Spinal cord (tissue), 9 donors: ENCODE measurements at regions not wholly inside any gene's neighbourhood (a gene's known extent, or its start where the extent isn't known, plus 50 kb on each side); places are given as distances from the start of the nearest gene placed in this dataset.
A peak's percentile ranks its signal among the peaks of the same experiment; 100 is the strongest.

Experiments
- DNase-seq, 6 donors: peaks; one replicate each; pipeline versions ENCODE4 v3.0.0 to v3.0.0-alpha.2; 2013 to 2015; ENCODE audit warnings: low spot score in 6 of 6, low read depth in 4 of 6
- H3K27ac ChIP-seq: one replicate; pipeline ENCODE4 v1.5.1; 2013; ENCODE audit warnings: low read depth, low read length, control low read depth
- H3K27me3 ChIP-seq: one replicate; pipeline ENCODE4 v1.6.1; 2013; ENCODE audit warnings: low read length; ENCODE audit not compliant: control insufficient read depth, insufficient read depth
- H3K36me3 ChIP-seq: one replicate; pipeline ENCODE4 v1.6.1; 2013; ENCODE audit warnings: low read length; ENCODE audit not compliant: control insufficient read depth, insufficient read depth
- H3K4me1 ChIP-seq: one replicate; pipeline ENCODE4 v1.6.1; 2013; ENCODE audit warnings: low read length; ENCODE audit not compliant: control insufficient read depth, insufficient read depth
- H3K4me3 ChIP-seq: one replicate; pipeline ENCODE4 v1.5.1; 2013; ENCODE audit warnings: low read depth, low read length, control low read depth
- H3K9me3 ChIP-seq: one replicate; pipeline ENCODE4 v1.6.1; 2013; ENCODE audit warnings: low read length; ENCODE audit not compliant: control insufficient read depth, insufficient read depth
- WGBS: methylation state at CpG from one replicate; pipeline ENCODE4 v1.1.5; 2013; ENCODE audit warnings: missing lambda C conversion rate; ENCODE audit not compliant: insufficient coverage; 5-methylcytosine and 5-hydroxymethylcytosine counted together
- donor health status: healthy.

- Histone ChIP-seq H3K36me3 (no peaks in the 10 kb centered on the region), H3K4me1 (no peaks in the 10 kb centered on the region), H3K9me3 (no peaks in the 10 kb centered on the region), H3K27ac (no peak overlapping the region), H3K4me3 (no peak overlapping the region), H3K27me3 (no peaks in the 10 kb centered on the region)
- no CpG with 5 or more reads among the region's 1 CpG for WGBS
- no peak for DNase-seq
These were observed 112.8 kb downstream of the PPP1R3A start for GRCh38 chr7:113805976-113806375.

GRCh38 chr7:113804475-113805095, 114.2 kb downstream of the PPP1R3A start:
- Histone ChIP-seq H3K27ac (no peak overlapping the region), H3K4me3 (no peak overlapping the region), H3K9me3 (no peaks in the 10 kb centered on the region), H3K36me3 (no peaks in the 10 kb centered on the region), H3K4me1 (no peaks in the 10 kb centered on the region), H3K27me3 (no peaks in the 10 kb centered on the region)
- 84% methylated on average over 2 of the region's 6 CpGs for WGBS
- no peak for DNase-seq

GRCh38 chr7:113801751-113802150, 117.1 kb downstream of the PPP1R3A start:
- WGBS = no CpG with 5 or more reads among the region's 1 CpG

GRCh38 chr7:113800826-113801225, 118.0 kb downstream of the PPP1R3A start:
- no peak for DNase-seq
- H3K4me1 ChIP-seq = no peaks in the 10 kb centered on the region
- no peaks in the 10 kb centered on the region for H3K9me3 ChIP-seq
- WGBS = no CpG with 5 or more reads among the region's 2 CpGs
- no peaks in the 10 kb centered on the region for H3K36me3 ChIP-seq
- H3K4me3 ChIP-seq = no peak overlapping the region
- H3K27ac ChIP-seq = no peak overlapping the region
- no peaks in the 10 kb centered on the region for H3K27me3 ChIP-seq

More at GRCh38 chr7:113801751-113802150, 117.1 kb downstream of the PPP1R3A start:
- H3K27ac ChIP-seq = no peak overlapping the region
- no peak for DNase-seq
- no peaks in the 10 kb centered on the region for H3K9me3 ChIP-seq
- no peaks in the 10 kb centered on the region for H3K27me3 ChIP-seq
- H3K4me3 ChIP-seq = no peak overlapping the region
- H3K4me1 ChIP-seq = no peaks in the 10 kb centered on the region
- H3K36me3 ChIP-seq = no peaks in the 10 kb centered on the region

- Histone ChIP-seq H3K9me3 (no peaks in the 10 kb centered on the region), H3K27me3 (no peaks in the 10 kb centered on the region), H3K36me3 (no peaks in the 10 kb centered on the region), H3K27ac (no peak overlapping the region), H3K4me3 (no peak overlapping the region), H3K4me1 (no peaks in the 10 kb centered on the region)
- DNase-seq = peak in 2 of 6 donors; percentile 30 to 68
- no CpG with 5 or more reads among the region's 3 CpGs for WGBS
These were observed 118.9 kb downstream of the PPP1R3A start for GRCh38 chr7:113799896-113800295.

GRCh38 chr7:113797420-113798010, 121.3 kb downstream of the PPP1R3A start:
- Histone ChIP-seq H3K9me3 (no peaks in the 10 kb centered on the region), H3K4me3 (no peak overlapping the region), H3K27ac (no peak overlapping the region), H3K4me1 (no peaks in the 10 kb centered on the region), H3K36me3 (no peaks in the 10 kb centered on the region), H3K27me3 (no peaks in the 10 kb centered on the region)
- no peak for DNase-seq
- WGBS = no CpG with 5 or more reads among the region's 2 CpGs

GRCh38 chr7:113796557-113796956, 122.3 kb downstream of the PPP1R3A start:
- no CpG with 5 or more reads among the region's 2 CpGs for WGBS
- Histone ChIP-seq H3K27ac (no peak overlapping the region), H3K27me3 (no peaks in the 10 kb centered on the region), H3K4me3 (no peak overlapping the region), H3K36me3 (no peaks in the 10 kb centered on the region), H3K9me3 (no peaks in the 10 kb centered on the region), H3K4me1 (no peaks in the 10 kb centered on the region)
- DNase-seq = no peak

GRCh38 chr7:113794573-113794972, 124.2 kb downstream of the PPP1R3A start:
- DNase-seq = no peak

GRCh38 chr7:113793171-113793570, 125.6 kb downstream of the PPP1R3A start:
- H3K27me3 ChIP-seq = no peaks in the 10 kb centered on the region
- H3K27ac ChIP-seq = no peak overlapping the region
- no peaks in the 10 kb centered on the region for H3K9me3 ChIP-seq
- WGBS = no CpG with 5 or more reads among the region's 3 CpGs
- H3K36me3 ChIP-seq = no peaks in the 10 kb centered on the region
- no peaks in the 10 kb centered on the region for H3K4me1 ChIP-seq
- no peak for DNase-seq
- no peak overlapping the region for H3K4me3 ChIP-seq

More at GRCh38 chr7:113794573-113794972, 124.2 kb downstream of the PPP1R3A start:
- Histone ChIP-seq H3K9me3 (no peaks in the 10 kb centered on the region), H3K36me3 (no peaks in the 10 kb centered on the region), H3K4me3 (no peak overlapping the region), H3K4me1 (no peaks in the 10 kb centered on the region), H3K27ac (no peak overlapping the region), H3K27me3 (no peaks in the 10 kb centered on the region)
- no CpG with 5 or more reads among the region's 1 CpG for WGBS

- H3K36me3 ChIP-seq = no peaks in the 10 kb centered on the region
- H3K27ac ChIP-seq = no peak overlapping the region
- no peaks in the 10 kb centered on the region for H3K9me3 ChIP-seq
- DNase-seq = no peak
- no peak overlapping the region for H3K4me3 ChIP-seq
- H3K27me3 ChIP-seq = no peaks in the 10 kb centered on the region
- H3K4me1 ChIP-seq = no peaks in the 10 kb centered on the region
- WGBS = 100% methylated on average over 2 of the region's 4 CpGs
These were observed 128.8 kb downstream of the PPP1R3A start for GRCh38 chr7:113790025-113790424.
